ENCODE measurements at regions not wholly inside any gene's neighbourhood (a gene's known extent, or its start where the extent isn't known, plus 50 kb on each side); places are given as distances from the start of the nearest gene placed in this dataset.
"Not testable (repeated sequence)": the region's sequence is repeated elsewhere in the genome, so short reads cannot be mapped to it uniquely, and the experiment has no call there.

DNA sequence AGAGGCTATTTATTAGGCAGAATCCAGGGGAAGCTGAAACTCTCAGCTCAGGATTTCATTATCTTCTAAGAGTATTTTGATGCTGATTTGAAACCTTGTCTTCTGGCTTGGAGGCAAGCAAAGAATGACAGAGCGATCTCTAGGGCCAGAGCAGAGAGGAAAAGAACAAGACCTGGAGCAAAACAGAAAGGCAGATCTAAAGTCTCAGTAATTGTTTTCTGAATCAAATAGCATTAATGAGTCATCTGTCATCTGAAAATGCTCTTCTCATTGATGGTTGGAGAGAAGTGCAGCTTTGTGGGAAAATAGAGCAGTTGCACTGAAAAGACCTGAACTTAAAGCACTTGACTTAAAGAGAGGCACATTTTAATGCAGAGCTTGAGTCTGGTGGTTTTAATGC lies 385.9 kb downstream of the RAP2B start:
- DNase-seq (no peak), ATAC-seq (ENCODE audit: insufficient read depth, low read depth) (no peak)
- no peaks in the 10 kb centered on the region for H3K79me2 ChIP-seq (ENCODE audit: insufficient read depth, low read length)
- no peaks in the 10 kb centered on the region for H3K4me1 ChIP-seq (ENCODE audit: insufficient read depth, low read length)
- no peaks in the 10 kb centered on the region for H3K36me3 ChIP-seq (ENCODE audit: insufficient read depth, low read length)
- no peak overlapping the region for H3K9ac ChIP-seq (ENCODE audit: low read depth, low read length)
- no peak overlapping the region for H2AFZ ChIP-seq (ENCODE audit: low read depth, low read length)
- no peaks in the 10 kb centered on the region for H3K27me3 ChIP-seq (ENCODE audit: insufficient read depth, low read length, poor library complexity)
- no peaks in the 10 kb centered on the region for H3K9me3 ChIP-seq (ENCODE audit: insufficient read depth, low read length, severe bottlenecking)
- H3K27ac ChIP-seq (ENCODE audit: low read length), result no peak overlapping the region
- H4K20me1 ChIP-seq (ENCODE audit: insufficient read depth, low read length), result no peaks in the 10 kb centered on the region
- H3K4me3 ChIP-seq (ENCODE audit: low read depth in 1 of 2, low read length in 2 of 2), result no peak overlapping the region
- TF ChIP-seq EZH2 (IDR thresholded peaks at IDR 0.05; ENCODE audit: borderline replicate concordance, low read depth, low read length, severe bottlenecking), result no peak
- TF ChIP-seq, protein P1, sequence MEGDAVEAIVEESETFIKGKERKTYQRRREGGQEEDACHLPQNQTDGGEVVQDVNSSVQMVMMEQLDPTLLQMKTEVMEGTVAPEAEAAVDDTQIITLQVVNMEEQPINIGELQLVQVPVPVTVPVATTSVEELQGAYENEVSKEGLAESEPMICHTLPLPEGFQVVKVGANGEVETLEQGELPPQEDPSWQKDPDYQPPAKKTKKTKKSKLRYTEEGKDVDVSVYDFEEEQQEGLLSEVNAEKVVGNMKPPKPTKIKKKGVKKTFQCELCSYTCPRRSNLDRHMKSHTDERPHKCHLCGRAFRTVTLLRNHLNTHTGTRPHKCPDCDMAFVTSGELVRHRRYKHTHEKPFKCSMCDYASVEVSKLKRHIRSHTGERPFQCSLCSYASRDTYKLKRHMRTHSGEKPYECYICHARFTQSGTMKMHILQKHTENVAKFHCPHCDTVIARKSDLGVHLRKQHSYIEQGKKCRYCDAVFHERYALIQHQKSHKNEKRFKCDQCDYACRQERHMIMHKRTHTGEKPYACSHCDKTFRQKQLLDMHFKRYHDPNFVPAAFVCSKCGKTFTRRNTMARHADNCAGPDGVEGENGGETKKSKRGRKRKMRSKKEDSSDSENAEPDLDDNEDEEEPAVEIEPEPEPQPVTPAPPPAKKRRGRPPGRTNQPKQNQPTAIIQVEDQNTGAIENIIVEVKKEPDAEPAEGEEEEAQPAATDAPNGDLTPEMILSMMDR (IDR thresholded peaks at IDR 0.05; ENCODE audit: borderline replicate concordance, extremely low read depth, low read length, poor library complexity, severe bottlenecking), result no peak
- H3K4me2 ChIP-seq (ENCODE audit: insufficient read depth, low read length), result no peak overlapping the region

DNA sequence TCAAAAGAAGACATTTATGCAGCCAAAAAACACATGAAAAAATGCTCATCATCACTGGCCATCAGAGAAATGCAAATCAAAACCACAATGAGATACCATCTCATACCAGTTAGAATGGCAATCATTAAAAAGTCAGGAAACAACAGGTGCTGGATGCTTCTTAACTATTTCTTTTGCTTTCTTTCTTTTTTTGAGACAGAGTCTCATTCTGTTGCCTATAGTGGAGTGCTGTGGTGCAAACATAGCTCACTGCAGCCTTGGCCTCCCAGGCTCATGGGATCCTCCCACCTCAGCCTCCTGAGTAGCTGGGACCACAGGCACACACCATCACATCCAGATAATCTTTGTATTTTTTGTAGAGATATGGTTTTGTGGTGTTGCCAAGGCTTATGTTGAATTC lies 387.7 kb downstream of the RAP2B start:
- not testable (repeated sequence) for H3K4me1 ChIP-seq (ENCODE audit: insufficient read depth, low read length); DNase-seq; H3K9me3 ChIP-seq (ENCODE audit: insufficient read depth, low read length, severe bottlenecking); H3K9ac ChIP-seq (ENCODE audit: low read depth, low read length); H2AFZ ChIP-seq (ENCODE audit: low read depth, low read length); H4K20me1 ChIP-seq (ENCODE audit: insufficient read depth, low read length); H3K4me2 ChIP-seq (ENCODE audit: insufficient read depth, low read length); ATAC-seq (ENCODE audit: insufficient read depth, low read depth); H3K27ac ChIP-seq (ENCODE audit: low read length); H3K36me3 ChIP-seq (ENCODE audit: insufficient read depth, low read length); H3K27me3 ChIP-seq (ENCODE audit: insufficient read depth, low read length, poor library complexity); H3K4me3 ChIP-seq (ENCODE audit: low read depth in 1 of 2, low read length in 2 of 2); H3K79me2 ChIP-seq (ENCODE audit: insufficient read depth, low read length)

DNA sequence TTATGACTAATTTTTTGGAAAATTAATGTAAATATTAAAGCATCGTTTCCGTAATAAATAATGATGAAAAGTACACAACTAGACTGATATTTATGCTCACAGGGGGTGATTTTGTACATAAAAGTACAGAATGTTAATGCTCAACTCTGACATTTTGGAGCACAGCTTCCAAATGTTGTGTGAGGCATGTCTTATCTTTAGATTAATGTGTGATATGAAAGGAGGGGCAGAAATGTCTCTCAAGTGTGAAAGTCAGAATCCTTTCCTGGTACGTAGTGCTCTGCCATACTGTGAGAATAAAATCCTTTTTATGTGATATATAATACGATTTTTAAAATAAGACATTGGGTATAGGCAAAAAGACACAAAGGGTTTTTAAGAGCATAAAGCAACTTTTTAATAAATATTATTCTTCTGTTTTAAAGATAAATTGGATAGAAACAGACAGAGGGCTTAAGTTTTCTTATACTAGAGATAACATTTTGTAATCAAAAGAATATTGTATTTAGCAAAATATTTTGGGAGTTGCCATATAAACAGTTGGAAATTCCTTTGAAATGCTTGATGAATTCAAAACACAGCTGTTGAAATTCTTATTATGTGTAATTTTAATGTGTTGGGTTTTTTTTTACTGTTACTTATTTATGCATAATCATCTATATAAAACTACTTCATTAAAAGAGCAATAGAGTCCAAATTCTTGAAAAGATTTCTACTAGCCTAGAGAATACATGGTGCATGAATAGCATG lies 389.7 kb downstream of the RAP2B start:
- Histone ChIP-seq H3K27ac (ENCODE audit: low read length) (no peak overlapping the region), H3K36me3 (ENCODE audit: insufficient read depth, low read length) (no peaks in the 10 kb centered on the region), H3K4me2 (ENCODE audit: insufficient read depth, low read length) (no peak overlapping the region), H3K79me2 (ENCODE audit: insufficient read depth, low read length) (no peaks in the 10 kb centered on the region), H3K9me3 (ENCODE audit: insufficient read depth, low read length, severe bottlenecking) (no peaks in the 10 kb centered on the region), H2AFZ (ENCODE audit: low read depth, low read length) (no peak overlapping the region), H3K9ac (ENCODE audit: low read depth, low read length) (no peak overlapping the region), H4K20me1 (ENCODE audit: insufficient read depth, low read length) (no peaks in the 10 kb centered on the region), H3K27me3 (ENCODE audit: insufficient read depth, low read length, poor library complexity) (no peaks in the 10 kb centered on the region), H3K4me1 (ENCODE audit: insufficient read depth, low read length) (no peaks in the 10 kb centered on the region), H3K4me3 (ENCODE audit: low read depth in 1 of 2, low read length in 2 of 2) (no peak overlapping the region)
- no peak for DNase-seq
- TF ChIP-seq, protein P1 (IDR thresholded peaks at IDR 0.05; ENCODE audit: borderline replicate concordance, extremely low read depth, low read length, poor library complexity, severe bottlenecking), result no peak
- no peak for TF ChIP-seq EZH2 (IDR thresholded peaks at IDR 0.05; ENCODE audit: borderline replicate concordance, low read depth, low read length, severe bottlenecking)
- ATAC-seq (ENCODE audit: insufficient read depth, low read depth), result no peak

DNA sequence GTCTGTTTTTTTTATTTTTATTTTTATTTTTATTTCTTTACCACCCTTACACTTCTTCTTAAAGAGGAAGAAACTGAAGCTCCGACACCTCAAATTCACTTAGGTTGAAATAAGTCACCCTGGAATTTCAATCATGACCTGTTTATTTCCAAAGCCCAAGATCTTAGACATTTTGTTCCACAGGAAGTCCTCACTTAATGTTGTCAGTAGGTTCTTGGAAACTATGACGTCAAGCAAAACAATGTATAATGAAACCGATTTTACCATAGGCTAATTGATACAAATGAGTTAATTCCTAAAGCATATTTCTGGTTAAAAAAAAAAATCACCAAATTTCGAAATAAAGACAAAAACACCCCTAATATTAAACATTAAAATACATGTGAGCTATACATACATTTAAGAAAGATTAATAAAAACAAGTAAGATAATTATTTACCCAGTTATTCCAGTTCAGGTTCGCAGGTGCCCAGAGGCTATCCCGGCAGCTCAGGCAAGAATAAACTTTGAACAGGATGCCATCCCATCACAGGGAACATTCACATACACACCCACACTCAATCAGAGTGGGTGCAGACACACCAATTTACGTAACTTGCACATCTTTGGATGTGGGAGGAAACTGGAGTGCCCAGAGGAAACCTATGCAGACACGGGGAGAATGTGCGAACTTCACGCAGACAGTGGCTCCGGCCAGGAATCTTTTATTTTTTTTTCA lies 391.0 kb downstream of the RAP2B start:
- no peaks in the 10 kb centered on the region for H3K27me3 ChIP-seq (ENCODE audit: insufficient read depth, low read length, poor library complexity)
- H2AFZ ChIP-seq (ENCODE audit: low read depth, low read length), result no peak overlapping the region
- no peaks in the 10 kb centered on the region for H3K4me1 ChIP-seq (ENCODE audit: insufficient read depth, low read length)
- no peak for ATAC-seq (ENCODE audit: insufficient read depth, low read depth)
- no peaks in the 10 kb centered on the region for H3K79me2 ChIP-seq (ENCODE audit: insufficient read depth, low read length)
- no peak overlapping the region for H3K9ac ChIP-seq (ENCODE audit: low read depth, low read length)
- H4K20me1 ChIP-seq (ENCODE audit: insufficient read depth, low read length), result no peaks in the 10 kb centered on the region
- no peak for DNase-seq
- no peaks in the 10 kb centered on the region for H3K36me3 ChIP-seq (ENCODE audit: insufficient read depth, low read length)
- H3K4me2 ChIP-seq (ENCODE audit: insufficient read depth, low read length), result no peak overlapping the region
- no peak overlapping the region for H3K27ac ChIP-seq (ENCODE audit: low read length)
- no peaks in the 10 kb centered on the region for H3K9me3 ChIP-seq (ENCODE audit: insufficient read depth, low read length, severe bottlenecking)
- TF ChIP-seq, protein P1 (IDR thresholded peaks at IDR 0.05; ENCODE audit: borderline replicate concordance, extremely low read depth, low read length, poor library complexity, severe bottlenecking), result no peak
- TF ChIP-seq EZH2 (IDR thresholded peaks at IDR 0.05; ENCODE audit: borderline replicate concordance, low read depth, low read length, severe bottlenecking), result no peak
- H3K4me3 ChIP-seq (ENCODE audit: low read depth in 1 of 2, low read length in 2 of 2), result no peak overlapping the region
